OCI-LY1 (cell line): ENCODE measurements at regions not wholly inside any gene's neighbourhood (a gene's known extent, or its start where the extent isn't known, plus 50 kb on each side); places are given as distances from the start of the nearest gene placed in this dataset.

Experiments used
- H2AFZ ChIP-seq: fragments of 200-600 bp; sonication (generic), shearing (Covaris generic); 2 replicates; pipeline ENCODE4 v1.6.0; 2014; ENCODE audit warnings: antibody characterized with exemption, mild to moderate bottlenecking, low read length
- H3F3A ChIP-seq: fragments of 200-600 bp; sonication (generic), shearing (Covaris generic); 2 replicates; pipeline ENCODE4 v1.6.0; 2014; ENCODE audit warnings: mild to moderate bottlenecking, antibody characterized with exemption, low read length, moderate library complexity; ENCODE audit not compliant: insufficient read depth
- H3K27ac ChIP-seq: fragments of 200-600 bp; sonication (generic); 2 replicates; pipeline ENCODE4 v1.5.1; 2014; ENCODE audit warnings: low read length, mixed run types, mild to moderate bottlenecking, low read depth; ENCODE audit not compliant: poor library complexity, severe bottlenecking
- H3K27me3 ChIP-seq: fragments of 200-600 bp; sonication (generic); 2 replicates; pipeline ENCODE4 v1.6.0; 2014; ENCODE audit warnings: antibody characterized with exemption, mild to moderate bottlenecking, low read length, moderate library complexity; ENCODE audit not compliant: insufficient read depth
- H3K36me3 ChIP-seq: fragments of 200-600 bp; sonication (generic); 2 replicates; pipeline ENCODE4 v1.6.1; 2014; ENCODE audit warnings: mild to moderate bottlenecking, antibody characterized with exemption, low read length, moderate library complexity, mixed read lengths; ENCODE audit not compliant: insufficient read depth
- H3K4me1 ChIP-seq: fragments of 200-600 bp; sonication (generic); 2 replicates; pipeline ENCODE4 v1.5.1; 2014; ENCODE audit warnings: mild to moderate bottlenecking, low read length, moderate library complexity; ENCODE audit not compliant: insufficient read depth, severe bottlenecking
- H3K4me2 ChIP-seq: fragments of 200-600 bp; sonication (generic), shearing (Covaris generic); 2 replicates; pipeline ENCODE4 v1.6.1; 2014; ENCODE audit warnings: low read length
- H3K4me3 ChIP-seq: fragments of 200-600 bp; sonication (generic); 2 replicates; pipeline ENCODE4 v1.5.1; 2014; ENCODE audit warnings: low read length, low read depth, mild to moderate bottlenecking, mixed read lengths; ENCODE audit not compliant: poor library complexity, severe bottlenecking
- H3K79me2 ChIP-seq: fragments of 200-600 bp; shearing (Covaris generic); 2 replicates; pipeline ENCODE4 v1.6.1; 2016; ENCODE audit warnings: mixed run types, low read length, mixed read lengths; ENCODE audit not compliant: insufficient read depth
- H3K9ac ChIP-seq: fragments of 200-600 bp; sonication (generic), shearing (Covaris generic); 2 replicates; pipeline ENCODE4 v1.6.1; 2014; ENCODE audit warnings: mild to moderate bottlenecking, low read length, mixed read lengths
- H3K9me2 ChIP-seq: fragments of 200-600 bp; sonication (generic), shearing (Covaris generic); 2 replicates; pipeline ENCODE4 v1.6.1; 2014; ENCODE audit warnings: low read depth, mild to moderate bottlenecking, low read length, mixed read lengths
- H3K9me3 ChIP-seq: fragments of 200-600 bp; shearing (Covaris generic); 2 replicates; pipeline ENCODE4 v1.6.1; 2014; ENCODE audit warnings: low read length, mixed read lengths
- H4K20me1 ChIP-seq: fragments of 200-600 bp; sonication (generic), shearing (Covaris generic); 2 replicates; pipeline ENCODE4 v1.6.0; 2016; ENCODE audit warnings: mild to moderate bottlenecking, low read length; ENCODE audit not compliant: insufficient read depth
- CTCF ChIP-seq: fragments of 200-600 bp; sonication (generic), shearing (Covaris generic); IDR thresholded peaks from 2 replicates; pipeline ENCODE4 v1.5.1; 2017; ENCODE audit warnings: mild to moderate bottlenecking, antibody characterized with exemption, low read length, moderate library complexity, mixed read lengths
- EZH2 ChIP-seq: fragments of 200-600 bp; sonication (generic), shearing (Covaris generic); IDR thresholded peaks from 2 replicates; pipeline ENCODE4 v1.8.0; 2017; ENCODE audit warnings: borderline replicate concordance, mixed run types, mild to moderate bottlenecking, antibody characterized with exemption, low read length, moderate library complexity, mixed read lengths

- H2AFZ ChIP-seq: no peak overlapping the region
- H3K4me1 ChIP-seq: no peaks in the 10 kb centered on the region
- no peaks in the 10 kb centered on the region for H3K9me3 ChIP-seq
- TF ChIP-seq CTCF: no peak
- no peak for TF ChIP-seq EZH2
- no peaks in the 10 kb centered on the region for H3K79me2 ChIP-seq
- no peaks in the 10 kb centered on the region for H4K20me1 ChIP-seq
- H3K27ac ChIP-seq: no peak overlapping the region
- no peak overlapping the region for H3K4me2 ChIP-seq
- no peak overlapping the region for H3K9ac ChIP-seq
- no peak overlapping the region for H3K4me3 ChIP-seq
- no peaks in the 10 kb centered on the region for H3F3A ChIP-seq
- H3K36me3 ChIP-seq: no peaks in the 10 kb centered on the region
- H3K9me2 ChIP-seq: no peaks in the 10 kb centered on the region
- H3K27me3 ChIP-seq: no peaks in the 10 kb centered on the region
Measured at GRCh38 chr14:97924922-97925613, 1127.9 kb downstream of the VRK1 start.

GRCh38 chr14:97930166-97930565 lies 1133.0 kb downstream of the VRK1 start:
- H3K36me3 ChIP-seq: no peaks in the 10 kb centered on the region
- no peak overlapping the region for H3K4me2 ChIP-seq
- H3K9me2 ChIP-seq: no peaks in the 10 kb centered on the region
- no peak overlapping the region for H3K27ac ChIP-seq
- H3K4me1 ChIP-seq: no peaks in the 10 kb centered on the region
- no peak overlapping the region for H2AFZ ChIP-seq
- no peak overlapping the region for H3K9ac ChIP-seq
- TF ChIP-seq CTCF (no peak), EZH2 (no peak)
- H3F3A ChIP-seq: no peaks in the 10 kb centered on the region
- H3K27me3 ChIP-seq: no peaks in the 10 kb centered on the region
- no peaks in the 10 kb centered on the region for H4K20me1 ChIP-seq
- no peaks in the 10 kb centered on the region for H3K9me3 ChIP-seq
- H3K4me3 ChIP-seq: no peak overlapping the region
- no peaks in the 10 kb centered on the region for H3K79me2 ChIP-seq

- Histone ChIP-seq H3K27me3 (no peaks in the 10 kb centered on the region), H3K79me2 (no peaks in the 10 kb centered on the region), H3K4me2 (no peak overlapping the region), H2AFZ (no peak overlapping the region), H3K36me3 (no peaks in the 10 kb centered on the region), H3K27ac (no peak overlapping the region), H3F3A (no peaks in the 10 kb centered on the region), H3K4me3 (no peak overlapping the region), H4K20me1 (no peaks in the 10 kb centered on the region), H3K9me2 (no peaks in the 10 kb centered on the region), H3K4me1 (no peaks in the 10 kb centered on the region), H3K9me3 (no peaks in the 10 kb centered on the region), H3K9ac (no peak overlapping the region)
- no peak for TF ChIP-seq CTCF
- TF ChIP-seq EZH2: no peak
Measured at GRCh38 chr14:97931273-97931672, 1134.1 kb downstream of the VRK1 start.
